Transverse colon (tissue), 4 donors: ENCODE measurements at regions not wholly inside any gene's neighbourhood (a gene's known extent, or its start where the extent isn't known, plus 50 kb on each side); places are given as distances from the start of the nearest gene placed in this dataset.

ENCODE experiments used
- CTCF ChIP-seq, 5 experiments: fragments of 200-600 bp in 3 of 5; fragments of 450-650 bp in 2 of 5; sonication (generic) in 3 of 5; IDR thresholded peaks; 1 replicate in 2 of 5; 2 replicates in 3 of 5; pipeline ENCODE4 v1.5.1; 2016 to 2017; ENCODE audit warnings: antibody characterized with exemption in 5 of 5, inconsistent platforms in 3 of 5, mild to moderate bottlenecking in 2 of 5, moderate library complexity in 1 of 5
- EP300 ChIP-seq: sonication (generic); formaldehyde crosslinking; IDR thresholded peaks from one replicate; pipeline ENCODE4 v1.6.1; 2017; ENCODE audit warnings: antibody characterized with exemption, low read depth
- POLR2A ChIP-seq: fragments of 450-650 bp; IDR thresholded peaks from one replicate; pipeline ENCODE4 v1.6.1; 2016; ENCODE audit warnings: antibody characterized with exemption, mild to moderate bottlenecking, moderate library complexity
- POLR2AphosphoS5 ChIP-seq, 3 donors: sonication (generic); formaldehyde crosslinking; IDR thresholded peaks; one replicate each; pipeline ENCODE4 v1.6.1; 2016; ENCODE audit warnings: antibody characterized with exemption in 3 of 3

GRCh38 chr11:34738237-34738636 lies 117.3 kb downstream of the EHF start:
- TF ChIP-seq POLR2A (no peak), CTCF (IDR thresholded peaks at IDR 0.05) (no peak), POLR2AphosphoS5 (IDR thresholded peaks at IDR 0.05) (no peak), EP300 (no peak)
